Body of pancreas (tissue), 4 donors: ENCODE measurements at regions not wholly inside any gene's neighbourhood (a gene's known extent, or its start where the extent isn't known, plus 50 kb on each side); places are given as distances from the start of the nearest gene placed in this dataset.

Experiments
- ATAC-seq: fragments of 150-250 bp; one replicate; pipeline ENCODE4 v1.9.1; 2016
- DNase-seq, 4 donors: peaks; one replicate each; pipeline ENCODE4 v3.0.0-alpha.2; 2019
- H3K27ac ChIP-seq, 4 donors: fragments of 200-600 bp; sonication (generic); 1 replicate in 3 of 4; 2 replicates in 1 of 4; pipeline versions ENCODE4 v1.5.1 to v1.6.1; 2016 to 2019; ENCODE audit warnings: mild to moderate bottlenecking in 1 of 4, mixed read lengths in 1 of 4, moderate library complexity in 1 of 4
- H3K27me3 ChIP-seq, 2 donors: fragments of 200-600 bp; sonication (generic); one replicate each; pipeline ENCODE4 v1.6.0; 2016; ENCODE audit warnings: mild to moderate bottlenecking in 1 of 2
- H3K36me3 ChIP-seq, 2 donors: fragments of 200-600 bp; sonication (generic); replicated peaks in 1 of 2; 2 replicates each; pipeline ENCODE4 v1.5.1; 2016; ENCODE audit warnings: low read depth in 2 of 2; ENCODE audit not compliant: insufficient read depth in 1 of 2
- H3K4me1 ChIP-seq: fragments of 200-600 bp; sonication (generic); one replicate; pipeline ENCODE4 v1.6.0; 2016
- H3K4me3 ChIP-seq, 2 donors: fragments of 200-600 bp; sonication (generic); 1 replicate in 1 of 2; 2 replicates in 1 of 2; pipeline ENCODE4 v1.5.1; 2016 to 2019
- H3K9me3 ChIP-seq, 3 donors: fragments of 200-600 bp; sonication (generic); 1 replicate in 2 of 3; 2 replicates in 1 of 3; pipeline ENCODE4 v1.5.1; 2016
- POLR2A ChIP-seq, 3 donors: fragments of 450-650 bp; IDR thresholded peaks; one replicate each; pipeline ENCODE4 v1.6.1; 2016; ENCODE audit warnings: antibody characterized with exemption in 3 of 3, mild to moderate bottlenecking in 2 of 3
- whole genome bisulfite sequencing, 2 donors: methylation state at CpG; one replicate each; pipeline ENCODE4 v1.1.5; 2017; 5-methylcytosine and 5-hydroxymethylcytosine counted together
- intact Hi-C: fragments of 100-400 bp; cut with DNase I; formaldehyde crosslinking; loops from one replicate; pipeline ENCODE4 v1.15.1; 2023
- TF ChIP-seq, protein P1 (sequence below), 7 experiments: fragments of 450-650 bp in 4 of 7; fragments of 200-600 bp in 3 of 7; sonication (generic) in 3 of 7; IDR thresholded peaks; one replicate each; pipeline ENCODE4 v1.5.1; 2016 to 2019; ENCODE audit warnings: antibody characterized with exemption in 7 of 7

DNA sequence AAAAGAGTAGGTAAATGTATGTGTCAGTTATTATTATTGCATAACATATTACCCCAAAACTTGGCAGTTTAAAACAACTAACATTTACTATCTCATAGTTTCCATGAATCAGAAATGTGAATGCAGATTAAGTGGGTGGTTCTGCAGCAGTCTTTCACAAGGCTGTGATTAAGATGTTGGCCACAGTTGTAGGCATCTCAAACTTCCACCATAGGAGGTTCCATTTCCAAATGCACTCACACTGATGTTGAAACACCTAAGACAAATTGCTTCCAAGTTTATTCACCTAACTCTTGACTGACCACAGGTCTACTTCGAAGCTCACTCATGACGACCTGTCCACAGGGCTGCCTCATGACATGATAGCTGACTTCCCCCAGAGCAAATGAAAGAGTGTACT is 360.8 kb downstream of the GRB14 start:
- no peaks in the 10 kb centered on the region for H3K9me3 ChIP-seq
- ATAC-seq: no peak
- TF ChIP-seq POLR2A (IDR thresholded peaks at IDR 0.05): no peak
- TF ChIP-seq, protein P1, sequence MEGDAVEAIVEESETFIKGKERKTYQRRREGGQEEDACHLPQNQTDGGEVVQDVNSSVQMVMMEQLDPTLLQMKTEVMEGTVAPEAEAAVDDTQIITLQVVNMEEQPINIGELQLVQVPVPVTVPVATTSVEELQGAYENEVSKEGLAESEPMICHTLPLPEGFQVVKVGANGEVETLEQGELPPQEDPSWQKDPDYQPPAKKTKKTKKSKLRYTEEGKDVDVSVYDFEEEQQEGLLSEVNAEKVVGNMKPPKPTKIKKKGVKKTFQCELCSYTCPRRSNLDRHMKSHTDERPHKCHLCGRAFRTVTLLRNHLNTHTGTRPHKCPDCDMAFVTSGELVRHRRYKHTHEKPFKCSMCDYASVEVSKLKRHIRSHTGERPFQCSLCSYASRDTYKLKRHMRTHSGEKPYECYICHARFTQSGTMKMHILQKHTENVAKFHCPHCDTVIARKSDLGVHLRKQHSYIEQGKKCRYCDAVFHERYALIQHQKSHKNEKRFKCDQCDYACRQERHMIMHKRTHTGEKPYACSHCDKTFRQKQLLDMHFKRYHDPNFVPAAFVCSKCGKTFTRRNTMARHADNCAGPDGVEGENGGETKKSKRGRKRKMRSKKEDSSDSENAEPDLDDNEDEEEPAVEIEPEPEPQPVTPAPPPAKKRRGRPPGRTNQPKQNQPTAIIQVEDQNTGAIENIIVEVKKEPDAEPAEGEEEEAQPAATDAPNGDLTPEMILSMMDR (IDR thresholded peaks at IDR 0.05): no peak
- 58 to 67% methylated on average over 2 of the region's 2 CpGs for WGBS, 2 donors
- no peaks in the 10 kb centered on the region for H3K36me3 ChIP-seq
- H3K27ac ChIP-seq: no peak overlapping the region
- no peaks in the 10 kb centered on the region for H3K27me3 ChIP-seq
- H3K4me1 ChIP-seq: no peaks in the 10 kb centered on the region
- intact Hi-C loops: no loop called here
- H3K4me3 ChIP-seq: no peak overlapping the region
- DNase-seq: no peak

DNA sequence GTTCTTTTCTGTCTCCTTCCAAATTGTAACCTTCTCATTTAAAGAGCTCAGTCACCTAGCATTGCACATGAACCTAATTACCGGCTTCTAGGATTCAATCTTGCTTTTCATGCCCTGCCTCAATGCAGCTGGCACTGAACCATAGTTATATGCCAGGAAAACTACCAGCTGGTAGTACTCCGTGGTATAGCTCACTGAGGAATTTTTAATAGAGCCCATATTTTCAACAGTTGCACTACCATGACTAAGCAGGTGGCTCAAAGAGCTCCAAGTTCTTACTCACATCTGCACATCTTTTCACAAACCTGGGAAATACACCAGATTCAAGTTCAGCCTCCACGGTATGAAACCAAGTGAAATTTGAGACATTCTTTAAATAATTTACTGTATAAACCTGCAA is 363.5 kb downstream of the GRB14 start:
- DNase-seq (no peak), ATAC-seq (no peak)
- no peak overlapping the region for H3K27ac ChIP-seq
- intact Hi-C loops: no loop called here
- no peaks in the 10 kb centered on the region for H3K36me3 ChIP-seq
- no peaks in the 10 kb centered on the region for H3K4me1 ChIP-seq
- no peak overlapping the region for H3K4me3 ChIP-seq
- H3K9me3 ChIP-seq: no peaks in the 10 kb centered on the region
- H3K27me3 ChIP-seq: no peaks in the 10 kb centered on the region
- TF ChIP-seq, protein P1 (IDR thresholded peaks at IDR 0.05): no peak
- TF ChIP-seq POLR2A (IDR thresholded peaks at IDR 0.05): no peak
- WGBS, 2 donors: 29% methylated on average over 3 of the region's 3 CpGs

DNA sequence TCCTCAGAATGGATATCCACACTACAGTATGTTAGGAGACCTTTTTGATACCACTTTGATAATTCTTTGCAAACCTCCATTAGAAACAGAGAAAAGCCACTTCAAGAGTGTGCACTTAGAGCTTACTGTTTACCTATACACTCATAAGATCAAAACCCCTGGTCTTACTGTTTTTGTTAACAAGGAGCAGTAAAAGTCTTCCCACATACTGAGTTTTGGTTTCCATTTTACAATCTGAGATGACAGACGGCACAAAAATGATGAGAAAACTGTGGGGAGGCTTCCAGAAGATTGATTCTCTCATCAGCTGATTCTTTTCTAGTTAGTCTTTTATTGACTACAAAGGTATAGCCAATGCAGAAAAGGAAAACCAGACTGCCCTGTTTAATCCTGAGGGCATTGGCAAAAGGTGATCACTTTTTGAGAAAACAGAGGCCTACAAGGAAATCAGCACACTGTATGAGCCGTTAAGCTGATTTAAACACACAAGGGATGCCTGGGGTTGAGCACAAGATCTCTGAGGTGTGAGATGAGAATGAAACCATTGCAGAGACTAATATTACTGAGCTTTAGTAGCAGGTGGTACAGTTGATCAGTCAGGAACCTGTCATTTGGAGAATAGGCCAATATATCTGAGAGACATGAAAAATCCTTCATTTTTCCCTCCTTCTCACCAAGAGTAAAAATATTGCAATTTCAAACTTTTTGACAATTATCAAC is 368.6 kb downstream of the GRB14 start:
- H3K27ac ChIP-seq: no peak overlapping the region
- no peak overlapping the region for H3K4me3 ChIP-seq
- 43 to 53% methylated on average over 2 of the region's 2 CpGs for WGBS, 2 donors
- no peaks in the 10 kb centered on the region for H3K36me3 ChIP-seq
- ATAC-seq: no peak
- H3K4me1 ChIP-seq: no peaks in the 10 kb centered on the region
- no peaks in the 10 kb centered on the region for H3K9me3 ChIP-seq
- no peaks in the 10 kb centered on the region for H3K27me3 ChIP-seq
- no peak for TF ChIP-seq POLR2A (IDR thresholded peaks at IDR 0.05)
- TF ChIP-seq, protein P1 (IDR thresholded peaks at IDR 0.05): no peak
- intact Hi-C loops: no loop called here
- DNase-seq: no peak

DNA sequence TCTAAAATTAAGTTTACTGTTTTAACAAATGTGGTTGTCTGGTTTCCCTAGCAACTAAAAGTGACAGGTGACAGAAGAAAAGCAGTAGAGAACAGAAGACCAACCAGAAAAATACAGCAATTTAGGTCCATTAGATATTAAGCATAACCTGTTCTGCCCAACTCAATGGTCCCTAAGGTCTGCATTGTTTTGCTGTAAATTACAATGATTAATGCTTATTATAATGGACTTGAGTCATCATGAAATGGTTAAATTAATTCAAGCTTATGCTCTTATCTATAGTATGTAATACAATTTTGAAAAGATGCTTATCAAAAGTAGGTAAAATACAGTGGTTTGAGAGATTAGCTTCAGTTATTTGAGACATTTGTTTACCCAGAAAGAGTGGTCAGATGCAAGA is 378.0 kb downstream of the GRB14 start:
- Histone ChIP-seq H3K27ac (no peak overlapping the region), H3K4me3 (no peak overlapping the region), H3K27me3 (no peaks in the 10 kb centered on the region), H3K9me3 (no peaks in the 10 kb centered on the region), H3K4me1 (no peaks in the 10 kb centered on the region), H3K36me3 (no peaks in the 10 kb centered on the region)
- no peak for TF ChIP-seq POLR2A (IDR thresholded peaks at IDR 0.05)
- TF ChIP-seq, protein P1 (IDR thresholded peaks at IDR 0.05): no peak
- intact Hi-C loops: no loop called here
- no peak for ATAC-seq
- no peak for DNase-seq

DNA sequence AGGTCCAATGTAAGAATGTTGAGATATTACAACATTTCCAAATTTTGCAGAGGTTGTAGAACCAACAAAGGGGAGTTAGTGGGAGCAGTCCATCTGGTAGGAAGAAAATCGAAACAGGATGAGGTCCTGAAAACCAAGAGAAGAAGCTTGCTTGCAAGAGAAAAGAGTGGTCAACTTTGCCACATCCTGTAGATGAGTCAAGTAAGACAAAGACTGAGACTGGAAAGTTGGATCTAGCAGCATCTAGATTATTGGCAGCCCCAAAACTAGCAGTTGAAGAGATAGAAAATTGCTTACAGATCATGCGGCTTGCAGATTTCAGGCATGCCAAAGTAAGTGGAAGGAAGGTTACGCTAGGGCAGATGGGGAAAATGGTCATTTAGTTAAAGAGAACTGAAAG is 378.9 kb downstream of the GRB14 start:
- Histone ChIP-seq H3K27ac (no peak overlapping the region), H3K27me3 (no peaks in the 10 kb centered on the region), H3K4me3 (no peak overlapping the region), H3K9me3 (no peaks in the 10 kb centered on the region), H3K4me1 (no peaks in the 10 kb centered on the region), H3K36me3 (no peaks in the 10 kb centered on the region)
- WGBS, 2 donors: 71 to 79% methylated on average over 3 of the region's 3 CpGs
- intact Hi-C loops: no loop called here
- TF ChIP-seq, protein P1 (IDR thresholded peaks at IDR 0.05): no peak
- ATAC-seq (no peak), DNase-seq (no peak)
